Peyer's patch (tissue), 4 donors: ENCODE measurements at regions not wholly inside any gene's neighbourhood (a gene's known extent, or its start where the extent isn't known, plus 50 kb on each side); places are given as distances from the start of the nearest gene placed in this dataset.

Experiments
- CTCF ChIP-seq, 6 experiments: fragments of 450-650 bp in 4 of 6; fragments of 200-600 bp in 2 of 6; sonication (generic) in 1 of 6; IDR thresholded peaks; one replicate each; pipeline ENCODE4 v1.5.1; 2017 to 2019; ENCODE audit warnings: antibody characterized with exemption in 6 of 6, mild to moderate bottlenecking in 3 of 6, moderate library complexity in 1 of 6
- POLR2A ChIP-seq, 2 donors: fragments of 450-650 bp; IDR thresholded peaks; one replicate each; pipeline ENCODE4 v1.5.1; 2017; ENCODE audit warnings: antibody characterized with exemption in 2 of 2, mild to moderate bottlenecking in 2 of 2, moderate library complexity in 2 of 2

- TF ChIP-seq POLR2A (IDR thresholded peaks at IDR 0.05): no peak
- no peak for TF ChIP-seq CTCF (IDR thresholded peaks at IDR 0.05)
These were observed 272.5 kb downstream of the SHOX start for GRCh38 chrX:903116-903515.
